ENCODE measurements at regions not wholly inside any gene's neighbourhood (a gene's known extent, or its start where the extent isn't known, plus 50 kb on each side); places are given as distances from the start of the nearest gene placed in this dataset.

- TF ChIP-seq CTCF (IDR thresholded peaks at IDR 0.05; ENCODE audit: poor library complexity, severe bottlenecking) = no peak
- no peak for TF ChIP-seq EP300 (conservative IDR thresholded peaks at IDR 0.05; ENCODE audit: poor library complexity, severe bottlenecking)
- TF ChIP-seq REST (IDR thresholded peaks at IDR 0.05; ENCODE audit: borderline replicate concordance) = no peak
- TF ChIP-seq EZH2 (IDR thresholded peaks at IDR 0.05; ENCODE audit: borderline replicate concordance, insufficient read depth, low read length, poor library complexity, severe bottlenecking) = no peak
- TF ChIP-seq RAD21 (conservative IDR thresholded peaks at IDR 0.05) = no peak
- no peak for TF ChIP-seq MXI1 (conservative IDR thresholded peaks at IDR 0.05; ENCODE audit: poor library complexity, severe bottlenecking)
- no peak for TF ChIP-seq POLR2AphosphoS5 (IDR thresholded peaks at IDR 0.05)
- no peak for TF ChIP-seq TAF1 (IDR thresholded peaks at IDR 0.05; ENCODE audit: low read depth)
Observed at GRCh38 chr12:124120739-124121138, 147.7 kb downstream of the ZNF664 start.

Data from neural cell (in vitro differentiated cells).